NCI-H82 treated with DMSO at 0.1 percent for 48 hours (cell line): ENCODE measurements at regions not wholly inside any gene's neighbourhood (a gene's known extent, or its start where the extent isn't known, plus 50 kb on each side); places are given as distances from the start of the nearest gene placed in this dataset.
"Not testable (repeated sequence)": the region's sequence is repeated elsewhere in the genome, so short reads cannot be mapped to it uniquely, and the experiment has no call there.

Experiments
- DNase-seq: peaks from one replicate; lab custom pipeline; 2025; ENCODE audit not compliant: unreplicated experiment; lab: John Stamatoyannopoulos, UW

- not testable (repeated sequence) for DNase-seq
Measured at GRCh38 chr10:93127642-93128215, 54.0 kb downstream of the CYP26A1 start.

- DNase-seq = no peak
Measured at GRCh38 chr10:93131986-93132385, 58.3 kb downstream of the CYP26A1 start.

- no peak for DNase-seq
Measured at GRCh38 chr10:93138113-93138870, 64.6 kb downstream of the CYP26A1 start.

GRCh38 chr10:93139059-93139655 is 65.5 kb downstream of the CYP26A1 start:
- DNase-seq = no peak

- no peak for DNase-seq
Measured at GRCh38 chr10:93142534-93142933, 68.8 kb downstream of the CYP26A1 start.

GRCh38 chr10:93143281-93143680 is 69.6 kb downstream of the CYP26A1 start:
- no peak for DNase-seq

GRCh38 chr10:93146336-93146735 is 72.6 kb downstream of the CYP26A1 start:
- no peak for DNase-seq

GRCh38 chr10:93147281-93147680 is 73.6 kb downstream of the CYP26A1 start:
- no peak for DNase-seq

GRCh38 chr10:93148476-93148875 is 74.8 kb downstream of the CYP26A1 start:
- no peak for DNase-seq

GRCh38 chr10:93149761-93150160 is 76.1 kb downstream of the CYP26A1 start:
- DNase-seq = no peak

- no peak for DNase-seq
Measured at GRCh38 chr10:93150289-93150688, 76.6 kb downstream of the CYP26A1 start.

GRCh38 chr10:93150990-93151547 is 77.4 kb downstream of the CYP26A1 start:
- no peak for DNase-seq

GRCh38 chr10:93152136-93152535 is 78.4 kb downstream of the CYP26A1 start:
- DNase-seq = no peak

GRCh38 chr10:93154531-93154930 is 80.8 kb downstream of the CYP26A1 start:
- DNase-seq = no peak

- DNase-seq = no peak
Measured at GRCh38 chr10:93160140-93160539, 86.4 kb downstream of the CYP26A1 start.

GRCh38 chr10:93160829-93161228 is 87.1 kb downstream of the CYP26A1 start:
- DNase-seq = no peak

- DNase-seq = no peak
Measured at GRCh38 chr10:93165367-93165766, 91.7 kb downstream of the CYP26A1 start.

- DNase-seq = no peak
Measured at GRCh38 chr10:93166134-93166533, 92.4 kb downstream of the CYP26A1 start.

GRCh38 chr10:93171837-93172236 is 98.1 kb downstream of the CYP26A1 start:
- DNase-seq = no peak

GRCh38 chr10:93173967-93174845 is 100.5 kb downstream of the CYP26A1 start:
- no peak for DNase-seq

- DNase-seq = no peak
Measured at GRCh38 chr10:93175490-93175889, 101.8 kb downstream of the CYP26A1 start.
